Endothelial cell of hepatic sinusoid (primary cell): ENCODE measurements at regions not wholly inside any gene's neighbourhood (a gene's known extent, or its start where the extent isn't known, plus 50 kb on each side); places are given as distances from the start of the nearest gene placed in this dataset.

Source experiments
- in situ Hi-C: cut with HindIII; loops from 2 replicates; pipeline ENCODE4 v1.10.0; 2017; ENCODE audit warnings: low sequenced_read_pairs

GRCh38 chr22:48855593-48856307 lies 971.9 kb downstream of the BRD1 start:
- in situ Hi-C loops, result no loop called here

DNA sequence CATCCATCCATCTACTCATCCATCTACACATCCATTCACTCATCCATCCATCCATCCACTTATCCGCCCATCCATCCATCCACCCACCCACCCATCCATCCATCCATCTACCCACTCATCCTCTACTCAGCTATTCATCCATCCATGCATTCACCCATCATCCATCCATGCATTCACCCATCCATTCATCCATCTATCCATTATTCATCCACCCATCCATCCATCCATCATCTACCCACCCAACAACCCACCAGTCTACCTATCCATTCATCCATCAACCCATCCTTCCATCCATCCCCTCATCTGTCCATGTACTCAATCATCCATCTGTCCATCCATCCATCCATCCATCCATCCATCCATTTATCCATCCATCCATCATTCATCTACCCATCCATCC lies 972.7 kb downstream of the BRD1 start:
- in situ Hi-C loops, result no loop called here

DNA sequence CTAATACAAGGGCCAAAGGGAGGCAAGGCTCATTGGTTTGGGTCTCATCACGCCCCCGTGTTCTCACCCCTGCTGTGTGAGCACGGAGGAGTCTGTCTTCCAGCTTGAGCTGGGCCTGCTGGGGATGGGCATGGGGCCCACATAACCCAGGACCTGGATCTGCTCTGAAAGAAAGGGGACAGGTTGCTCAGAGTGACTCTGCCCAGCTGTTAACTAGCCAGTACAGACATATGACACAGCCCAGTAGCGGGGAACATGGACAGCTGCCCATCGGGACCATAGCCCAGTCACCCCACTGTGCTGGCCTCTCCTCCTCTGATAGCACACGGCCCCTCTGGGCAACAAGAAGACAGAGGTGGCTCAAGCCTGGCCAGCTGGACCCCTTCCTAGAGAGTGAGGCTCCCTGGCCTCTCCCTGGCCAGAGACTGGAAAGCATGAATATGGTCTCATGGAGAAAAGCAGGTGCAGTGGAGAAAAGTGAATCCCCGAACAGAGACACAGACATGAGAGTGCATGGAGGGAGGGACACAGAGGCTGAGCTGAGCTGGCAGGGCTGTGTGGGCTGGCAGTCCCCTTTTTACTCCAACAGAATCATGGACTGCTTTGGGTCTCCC lies 973.9 kb downstream of the BRD1 start:
- in situ Hi-C loops, result loop anchor here (5.0 kb wide), 1 partner anchor 71 kb away; no protein-coding TSS in a partner anchor

- in situ Hi-C loops, result loop anchor here (5.0 kb wide), 1 partner anchor 70 kb away; no protein-coding TSS in a partner anchor
Observed at GRCh38 chr22:48851933-48852549, 975.6 kb downstream of the BRD1 start.

DNA sequence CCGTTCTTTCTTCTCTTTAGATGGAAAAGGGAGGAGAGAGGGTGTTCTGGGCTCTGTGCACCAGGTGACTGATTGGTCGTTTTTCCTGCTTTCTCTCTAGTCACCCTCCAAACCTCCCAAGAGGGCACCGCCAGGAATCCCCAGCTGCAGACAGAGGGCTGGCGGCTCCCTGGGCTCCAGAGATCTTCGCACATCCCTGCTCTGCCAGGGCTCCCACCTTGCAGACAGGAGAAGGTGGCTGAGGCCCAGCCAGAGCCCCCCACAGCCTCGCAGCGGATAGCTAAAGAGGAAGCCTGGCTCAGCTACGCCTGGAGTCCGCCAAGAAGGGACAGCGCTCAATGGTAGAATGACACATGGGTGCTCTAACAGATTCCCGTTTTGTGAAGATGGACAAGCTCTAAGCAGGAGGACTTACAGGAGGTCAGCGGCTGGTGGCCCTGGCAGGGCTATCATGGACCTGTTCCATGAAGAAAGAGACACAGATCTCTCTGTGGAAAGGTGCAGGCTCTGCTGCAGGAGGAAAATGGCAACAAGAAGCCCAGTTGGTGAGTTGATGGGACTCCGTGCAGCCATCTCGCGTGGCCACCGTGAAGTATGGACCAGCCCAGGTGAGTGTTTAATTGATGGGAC lies 976.9 kb downstream of the BRD1 start:
- in situ Hi-C loops, result loop anchor here (5.0 kb wide), 1 partner anchor 68 kb away; no protein-coding TSS in a partner anchor

DNA sequence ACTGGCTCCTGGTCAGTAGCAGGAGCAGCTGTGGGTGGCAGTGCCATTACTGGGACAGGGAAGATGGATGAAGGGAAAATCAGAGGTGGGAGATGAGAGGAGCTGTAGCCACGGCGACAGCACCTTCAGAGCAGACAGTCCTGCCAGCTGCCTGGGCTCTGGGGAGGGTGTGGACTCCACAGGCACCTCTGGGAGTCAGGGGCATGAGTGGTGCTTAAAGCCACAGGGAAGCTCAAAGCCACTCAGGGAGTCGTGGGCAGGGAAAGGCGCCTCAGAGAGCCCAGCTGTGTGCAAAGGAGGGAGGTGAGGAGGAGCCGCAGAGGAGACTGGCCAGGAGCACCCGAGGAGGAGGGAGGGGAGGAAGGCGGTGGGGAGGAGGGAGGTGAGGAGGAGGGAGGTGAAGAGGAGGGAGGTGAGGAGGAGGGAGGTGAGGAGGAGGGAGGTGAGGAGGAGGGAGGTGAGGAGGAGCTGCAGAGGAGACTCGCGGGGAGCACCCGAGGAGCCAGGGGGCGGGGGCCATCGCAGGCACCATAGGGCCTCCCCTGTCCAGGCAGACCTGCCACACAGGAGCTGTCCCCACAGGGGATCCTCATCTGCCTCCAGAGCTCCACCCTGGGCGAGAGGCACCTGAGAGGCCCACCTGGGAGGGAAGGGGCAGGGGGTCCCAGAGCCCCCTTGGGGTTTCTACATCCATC lies 977.6 kb downstream of the BRD1 start:
- in situ Hi-C loops, result loop anchor here (5.0 kb wide), 1 partner anchor 68 kb away; no protein-coding TSS in a partner anchor

GRCh38 chr22:48849219-48849912 lies 978.3 kb downstream of the BRD1 start:
- in situ Hi-C loops, result no loop called here

DNA sequence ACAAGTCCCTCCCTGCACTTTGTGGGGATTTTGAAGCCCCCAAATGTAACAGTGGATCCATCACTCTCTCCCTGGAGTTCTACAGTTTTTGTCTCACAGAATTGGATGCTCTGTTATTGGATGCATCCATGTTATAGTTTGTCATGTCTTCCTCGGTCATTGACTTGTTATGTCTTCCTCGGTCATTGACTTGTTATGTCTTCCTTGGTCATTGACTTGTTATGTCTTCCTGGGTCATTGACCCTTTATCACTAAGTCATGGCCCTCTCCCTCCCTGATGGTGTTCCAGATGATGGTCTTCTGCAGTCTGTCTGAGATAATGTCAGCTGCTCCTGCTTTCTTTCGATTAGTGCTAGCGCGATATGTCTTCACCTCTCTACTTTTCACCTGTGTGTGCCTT lies 981.5 kb downstream of the BRD1 start:
- in situ Hi-C loops, result no loop called here

- in situ Hi-C loops, result no loop called here
Observed at GRCh38 chr22:48845356-48845936, 982.2 kb downstream of the BRD1 start.

- in situ Hi-C loops, result no loop called here
Observed at GRCh38 chr22:48844056-48844675, 983.5 kb downstream of the BRD1 start.

- in situ Hi-C loops, result no loop called here
Observed at GRCh38 chr22:48843640-48844039, 984.0 kb downstream of the BRD1 start.

- in situ Hi-C loops, result no loop called here
Observed at GRCh38 chr22:48842976-48843375, 984.7 kb downstream of the BRD1 start.

DNA sequence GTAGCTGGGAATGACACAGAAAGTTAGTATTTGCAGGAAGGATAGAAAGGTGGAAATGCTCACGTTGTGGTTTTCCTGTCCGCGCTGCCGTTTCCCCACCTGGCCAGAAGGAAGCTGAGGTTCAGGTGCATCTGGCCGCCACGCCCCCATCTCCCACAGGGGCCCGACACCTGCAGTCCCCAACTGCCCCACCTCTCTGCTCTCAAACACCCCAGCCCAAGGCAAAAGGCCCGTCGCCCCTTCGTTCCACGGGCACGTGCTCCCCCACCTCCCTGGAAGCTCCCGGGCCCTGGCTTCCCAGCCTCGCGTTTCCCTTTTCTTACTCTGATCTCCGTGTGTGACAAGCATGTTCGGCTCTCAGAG lies 985.1 kb downstream of the BRD1 start:
- in situ Hi-C loops, result no loop called here

DNA sequence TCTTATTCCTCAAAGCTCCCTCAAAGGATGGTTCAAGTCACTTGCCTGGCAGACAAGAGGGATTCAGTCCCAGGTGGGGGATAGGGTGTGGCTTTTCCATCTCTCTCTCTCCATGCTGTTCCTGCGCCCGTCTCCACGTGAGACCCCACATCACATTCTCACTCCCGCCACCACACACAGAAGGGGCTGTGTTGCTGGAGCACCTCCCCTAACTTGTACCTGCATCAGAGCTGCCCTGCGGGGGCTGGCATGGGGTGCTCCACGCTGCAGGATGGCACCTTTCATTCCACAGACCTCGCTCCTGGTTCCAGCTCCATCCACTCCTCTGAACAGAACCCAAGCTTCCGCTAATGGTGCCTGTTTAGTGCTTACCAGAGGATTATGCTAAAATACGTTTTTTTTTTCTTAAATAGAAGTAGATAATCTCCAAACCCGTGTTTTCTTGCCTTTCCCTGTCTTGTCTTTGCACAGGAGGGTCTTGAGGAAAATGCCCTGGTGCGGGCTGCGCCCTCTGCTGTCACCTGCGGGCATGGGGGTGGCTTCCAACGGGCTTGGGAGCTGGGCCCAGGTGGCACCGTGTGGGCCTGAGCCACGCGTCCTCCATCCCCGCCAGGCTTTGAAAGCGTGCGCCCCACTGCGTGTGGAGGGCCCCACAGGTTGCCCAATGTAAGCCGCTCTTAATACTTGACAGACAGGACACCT lies 985.6 kb downstream of the BRD1 start:
- in situ Hi-C loops, result no loop called here

- in situ Hi-C loops, result no loop called here
Observed at GRCh38 chr22:48840112-48840949, 987.3 kb downstream of the BRD1 start.

DNA sequence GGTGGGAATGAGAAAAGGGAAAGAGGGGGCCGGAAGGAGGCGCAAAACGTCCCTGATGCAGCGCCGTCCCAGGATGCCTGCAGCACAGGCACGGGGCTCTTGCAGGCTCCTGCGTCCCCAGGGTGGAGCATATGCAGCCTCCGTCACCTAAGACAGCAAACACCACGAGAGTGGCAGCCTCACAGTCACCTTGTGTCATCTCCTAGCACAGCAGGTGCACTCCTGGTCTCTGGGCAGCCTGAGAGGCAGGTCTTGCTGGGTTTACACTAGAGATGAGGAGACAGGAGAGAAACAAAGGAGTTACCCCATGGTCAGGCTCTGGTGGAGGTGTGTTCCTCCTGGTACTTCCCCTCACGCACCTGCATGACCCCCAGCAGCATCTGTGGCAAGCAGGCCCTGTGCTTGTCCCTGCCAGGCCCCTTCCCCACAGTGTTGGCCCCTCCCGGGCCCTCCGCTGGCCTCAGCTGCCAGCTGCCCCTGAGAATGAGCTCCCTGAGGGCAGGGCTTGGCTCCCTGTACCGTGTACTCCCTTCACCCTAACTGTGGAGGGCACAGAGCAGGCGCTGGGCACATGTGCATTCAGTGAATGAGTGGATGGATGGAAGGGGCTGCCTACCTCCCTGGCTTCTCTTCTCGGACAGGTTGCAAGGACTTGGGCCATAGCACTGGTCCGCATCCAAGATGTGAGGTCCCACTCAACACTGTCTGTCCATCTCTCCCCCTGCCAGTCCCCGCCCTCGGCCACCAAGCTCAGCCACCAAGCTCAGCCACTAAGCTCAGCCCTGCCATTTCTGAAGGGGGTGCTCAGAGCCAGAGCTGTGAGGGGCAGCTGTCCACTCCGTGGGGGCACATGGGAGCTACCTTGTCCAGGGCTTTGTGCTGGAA lies 988.6 kb downstream of the BRD1 start:
- in situ Hi-C loops, result no loop called here

GRCh38 chr22:48838376-48838775 lies 989.3 kb downstream of the BRD1 start:
- in situ Hi-C loops, result no loop called here
